Raji (cell line): ENCODE measurements at regions not wholly inside any gene's neighbourhood (a gene's known extent, or its start where the extent isn't known, plus 50 kb on each side); places are given as distances from the start of the nearest gene placed in this dataset.

Source experiments
- POLR2A ChIP-seq: IDR thresholded peaks from 2 replicates; pipeline ENCODE4 v1.6.1; 2011; ENCODE audit warnings: low read depth, low read length, control low read depth; ENCODE audit not compliant: insufficient read depth

DNA sequence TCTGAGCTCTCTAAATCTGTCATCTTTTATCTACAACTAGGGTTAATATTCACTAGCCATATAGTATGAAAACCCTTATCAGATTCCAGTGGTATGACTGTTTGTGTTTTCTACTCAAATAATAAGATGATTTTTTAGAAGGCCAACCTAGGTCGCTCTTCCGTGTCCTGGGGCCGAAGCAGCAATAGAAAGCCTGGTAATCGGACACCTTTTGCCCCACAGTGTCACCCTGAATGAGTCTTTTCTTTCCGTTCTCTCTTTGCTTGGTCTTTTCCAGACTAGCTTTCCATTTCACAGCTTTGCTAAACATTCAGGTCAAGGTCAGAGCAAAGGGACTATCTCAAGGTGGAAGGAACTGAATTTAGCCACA is 243.3 kb upstream of the ANKRD55 start:
- no peak for TF ChIP-seq POLR2A

DNA sequence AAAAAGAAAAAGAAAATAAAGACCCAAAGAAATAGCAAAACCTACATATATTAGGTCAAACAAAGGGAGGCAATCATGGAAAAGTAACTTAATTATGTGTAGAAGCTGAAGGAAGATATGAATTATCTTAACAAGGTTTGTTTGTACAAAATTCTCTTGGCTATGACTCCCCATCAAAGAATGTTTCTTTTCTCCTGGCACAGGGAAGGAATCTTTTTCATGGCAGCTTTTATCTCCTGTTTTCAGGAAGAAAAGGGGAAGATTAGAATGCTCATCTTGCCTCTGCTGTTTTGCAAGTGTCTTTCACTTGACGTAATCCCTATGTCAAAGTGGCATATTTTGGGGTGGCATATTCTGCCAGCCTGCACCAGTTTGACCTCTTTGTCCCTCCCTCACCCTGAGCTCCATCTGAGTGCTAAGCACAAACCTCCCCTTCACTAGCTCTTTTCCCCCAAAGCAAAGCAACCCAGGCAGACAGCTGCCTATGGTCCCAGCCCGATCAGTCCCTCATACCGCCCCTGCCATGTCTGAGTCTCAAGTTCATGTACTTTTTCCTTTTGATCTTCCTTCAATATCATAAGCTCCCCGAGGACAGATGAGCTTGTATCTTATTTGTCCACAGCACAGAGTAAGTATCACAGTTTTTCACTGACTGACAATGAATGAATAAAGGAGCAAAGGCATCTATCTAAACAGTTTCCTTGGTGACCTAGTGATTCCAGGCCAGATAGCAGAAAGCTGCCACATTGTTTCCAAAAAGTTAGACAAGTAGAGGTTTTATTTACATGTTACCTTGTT is 242.8 kb upstream of the ANKRD55 start:
- no peak for TF ChIP-seq POLR2A

- no peak for TF ChIP-seq POLR2A
These were observed 238.6 kb upstream of the ANKRD55 start for GRCh38 chr5:56471707-56472106.

- TF ChIP-seq POLR2A, result no peak
These were observed 236.9 kb upstream of the ANKRD55 start for GRCh38 chr5:56470007-56470406.

DNA sequence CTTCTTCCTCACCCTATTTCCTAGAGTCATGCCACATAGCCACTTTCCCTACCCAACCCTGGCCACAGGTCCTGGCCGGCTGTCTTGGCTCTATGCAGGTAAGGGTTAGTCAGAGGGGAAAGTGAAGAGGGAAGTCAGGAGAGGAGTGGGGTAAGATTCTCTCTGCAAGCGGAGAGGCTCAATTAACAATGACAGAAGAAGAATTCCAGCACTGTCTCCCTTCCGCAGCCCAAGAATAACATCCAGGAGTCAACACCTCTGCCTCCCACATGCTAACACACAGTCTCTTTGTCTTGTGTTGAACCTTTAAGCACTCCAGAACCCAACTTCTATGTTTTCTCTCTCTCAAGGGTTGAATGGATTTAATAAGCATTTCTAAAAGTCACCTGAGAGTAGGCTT is 235.1 kb upstream of the ANKRD55 start:
- TF ChIP-seq POLR2A, result no peak

DNA sequence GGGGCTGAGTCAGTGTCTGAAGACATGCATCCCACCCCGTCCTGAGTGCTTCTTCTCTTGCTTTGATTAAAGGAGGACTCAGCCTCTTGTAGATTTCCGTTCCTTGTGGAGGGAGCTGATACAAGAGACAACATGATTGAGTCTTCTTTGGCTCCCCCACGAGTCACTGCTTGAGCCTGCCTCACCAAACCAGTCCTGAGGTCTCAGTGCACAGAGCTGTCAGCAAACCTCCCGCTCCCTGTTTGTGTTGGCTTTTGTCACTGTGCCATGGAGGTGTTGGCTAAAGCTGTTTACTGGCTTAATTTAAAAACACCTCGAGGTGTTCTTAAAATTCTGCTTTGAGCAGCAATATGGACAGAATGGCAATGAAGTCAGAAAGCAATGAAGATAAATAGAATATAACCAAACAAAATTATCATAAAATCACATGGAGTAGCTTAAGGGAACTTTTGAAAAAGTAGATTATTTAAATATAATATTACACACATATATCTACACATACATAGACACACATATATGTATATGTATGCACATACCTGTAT is 234.1 kb upstream of the ANKRD55 start:
- TF ChIP-seq POLR2A, result no peak

GRCh38 chr5:56466136-56466816 is 233.1 kb upstream of the ANKRD55 start:
- TF ChIP-seq POLR2A, result no peak

DNA sequence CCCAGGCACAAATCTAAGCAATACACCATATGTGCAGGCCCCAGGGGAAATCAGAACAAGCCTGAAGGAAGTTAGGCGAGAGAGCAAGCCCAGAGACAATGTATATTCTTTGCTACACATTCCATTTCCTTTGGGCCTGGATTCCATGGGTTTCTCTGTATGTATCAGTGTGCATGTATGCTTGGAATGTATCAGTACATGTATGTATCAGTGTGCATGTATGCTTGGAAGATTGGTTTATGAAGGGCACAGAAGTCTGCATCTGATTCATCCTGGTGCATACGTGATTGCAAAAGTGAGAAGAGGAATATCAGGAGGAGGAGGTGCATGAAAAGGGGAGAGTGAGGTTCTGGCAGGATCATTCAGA is 232.6 kb upstream of the ANKRD55 start:
- no peak for TF ChIP-seq POLR2A

- TF ChIP-seq POLR2A, result no peak
These were observed 232.0 kb upstream of the ANKRD55 start for GRCh38 chr5:56464935-56465768.

DNA sequence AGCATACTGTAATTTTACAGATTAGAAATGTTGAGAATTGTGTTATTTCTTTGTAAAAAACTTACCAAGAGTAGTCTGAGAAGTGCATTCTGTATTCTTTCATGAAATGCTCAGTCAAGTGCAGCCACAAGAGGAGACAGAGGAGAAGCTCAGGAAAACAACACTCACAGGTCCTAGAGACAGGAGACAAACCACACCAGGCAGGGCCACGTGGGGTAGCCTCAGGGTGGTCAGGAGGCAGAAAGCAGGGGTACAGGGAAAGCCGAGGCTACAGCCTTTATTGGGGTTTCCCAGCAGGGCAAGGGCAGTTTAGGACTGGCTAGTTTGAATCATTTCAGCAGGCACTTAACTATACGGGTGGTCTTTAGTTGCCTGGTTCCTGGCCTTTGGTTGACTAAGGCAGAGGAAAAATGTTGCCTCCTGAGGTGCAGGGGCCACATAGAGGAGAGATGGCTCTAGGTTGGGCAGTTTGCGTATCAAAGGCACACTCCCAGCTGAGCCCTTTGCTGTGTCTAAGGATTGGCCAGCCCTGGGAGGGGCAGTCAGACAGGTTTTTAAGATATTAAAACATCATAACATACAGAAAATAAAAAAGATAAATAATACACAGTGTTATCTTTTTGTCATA is 230.9 kb upstream of the ANKRD55 start:
- TF ChIP-seq POLR2A, result no peak

DNA sequence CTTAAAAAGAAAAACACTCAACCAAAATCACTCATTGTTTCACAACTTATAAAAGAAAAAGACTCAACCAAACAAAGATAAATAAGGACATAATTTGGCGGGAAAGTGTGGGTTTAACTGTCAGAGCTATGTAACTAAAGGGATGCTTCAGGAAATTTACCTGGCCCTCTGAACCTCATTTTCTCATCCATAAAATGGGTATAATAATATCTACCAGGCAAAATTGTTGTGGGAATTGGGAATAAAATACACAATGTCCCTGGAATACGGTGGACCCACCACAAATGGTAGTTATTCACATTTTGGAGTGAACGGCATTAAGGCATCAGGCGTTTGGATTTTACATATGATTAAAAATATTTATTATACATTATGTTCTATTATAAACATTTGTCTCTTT is 228.5 kb upstream of the ANKRD55 start:
- TF ChIP-seq POLR2A, result no peak

DNA sequence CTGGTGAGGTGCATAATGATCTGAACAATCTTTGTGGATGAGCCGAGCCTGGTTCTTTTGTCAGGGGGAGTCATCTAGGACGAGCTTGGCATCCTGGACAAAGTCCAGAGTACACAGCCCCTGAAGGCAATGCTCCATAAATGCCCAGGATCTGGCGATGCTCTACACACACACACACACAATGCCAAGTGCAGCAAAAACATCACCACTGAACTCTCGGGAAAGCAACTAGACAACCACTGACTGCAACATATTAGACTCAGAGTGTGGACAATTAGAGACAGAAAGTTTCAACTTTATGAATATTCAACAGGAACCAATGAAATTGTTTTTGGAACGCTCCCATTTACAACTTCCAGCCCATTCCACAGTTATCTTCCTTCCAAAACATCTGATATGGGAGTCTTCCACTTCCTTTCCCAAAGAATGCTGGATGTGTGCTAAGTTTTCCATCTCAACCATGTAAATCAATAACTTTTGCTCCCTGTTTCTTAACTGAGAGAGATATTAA is 227.6 kb upstream of the ANKRD55 start:
- no peak for TF ChIP-seq POLR2A

DNA sequence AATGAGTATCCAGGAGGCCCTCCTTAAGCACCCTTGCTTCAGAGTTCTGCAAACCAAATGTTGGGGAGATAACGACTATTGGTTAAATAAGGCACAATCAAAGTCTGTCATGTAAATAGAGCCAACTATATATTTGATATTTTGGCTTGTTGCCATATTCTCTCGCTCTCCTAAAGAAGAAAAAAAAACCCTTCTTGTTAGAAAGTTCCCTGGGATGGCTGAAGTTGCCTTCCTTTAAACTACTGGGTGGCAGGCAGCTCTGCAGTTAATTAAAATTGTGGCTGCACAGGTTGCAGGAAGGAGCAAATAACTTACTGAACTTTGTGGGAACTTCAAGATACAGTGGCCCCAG is 227.0 kb upstream of the ANKRD55 start:
- no peak for TF ChIP-seq POLR2A

DNA sequence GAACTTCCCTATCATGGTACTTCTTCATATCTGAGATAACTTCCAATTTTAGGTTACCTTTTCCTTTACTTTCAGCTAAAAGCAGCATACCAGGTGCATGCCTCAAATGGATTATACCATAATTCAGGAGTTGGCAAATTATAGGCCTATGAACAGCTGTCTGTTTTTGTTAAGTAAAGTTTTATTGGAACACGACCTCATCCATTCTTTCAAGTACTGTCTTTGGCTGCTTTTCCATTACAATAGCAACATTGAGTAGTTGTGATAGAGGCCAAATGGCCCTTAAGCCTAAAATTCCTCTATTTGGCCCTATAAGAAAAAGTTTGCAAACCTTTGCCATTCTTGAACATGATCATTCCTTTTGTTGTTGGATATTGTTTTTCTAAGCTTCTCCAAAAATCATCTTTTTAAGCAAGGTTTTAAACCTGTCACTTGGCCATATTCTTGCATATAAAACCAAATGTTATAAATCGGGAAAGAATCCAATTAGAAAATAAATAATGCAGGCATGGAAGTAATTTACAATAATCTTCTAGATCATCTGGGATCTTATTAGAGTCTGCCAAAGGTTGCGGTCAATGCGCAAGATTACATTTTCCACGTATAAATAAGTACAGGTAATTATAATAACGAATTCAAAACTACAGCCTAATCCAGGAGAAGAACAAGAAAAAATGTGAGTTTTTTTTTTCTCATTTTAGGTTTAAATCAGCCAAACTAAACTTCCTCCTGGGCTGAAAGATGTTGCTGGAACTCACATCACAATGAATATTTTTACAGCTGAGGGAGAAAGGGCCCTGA is 226.5 kb upstream of the ANKRD55 start:
- no peak for TF ChIP-seq POLR2A
